ENCODE measurements at regions not wholly inside any gene's neighbourhood (a gene's known extent, or its start where the extent isn't known, plus 50 kb on each side); places are given as distances from the start of the nearest gene placed in this dataset.

- in situ Hi-C loops (cut with MboI; ENCODE audit: low sequenced_read_pairs, unreplicated experiment) = no loop called here
- no peak for DNase-seq (ENCODE audit: low spot score)
- no peak for TF ChIP-seq CTCF (IDR thresholded peaks at IDR 0.05; ENCODE audit: borderline replicate concordance, control extremely low read depth, extremely low read depth, insufficient read depth, missing control alignments)
Measured at GRCh38 chr1:239843541-239843940, 248.1 kb upstream of the FMN2 start.

- in situ Hi-C loops (cut with MboI; ENCODE audit: low sequenced_read_pairs, unreplicated experiment) = no loop called here
- no peak for DNase-seq (ENCODE audit: low spot score)
- TF ChIP-seq CTCF (IDR thresholded peaks at IDR 0.05; ENCODE audit: borderline replicate concordance, control extremely low read depth, extremely low read depth, insufficient read depth, missing control alignments) = no peak
Measured at GRCh38 chr1:239844833-239845232, 246.8 kb upstream of the FMN2 start.

- no peak for DNase-seq (ENCODE audit: low spot score)
- TF ChIP-seq CTCF (IDR thresholded peaks at IDR 0.05; ENCODE audit: borderline replicate concordance, control extremely low read depth, extremely low read depth, insufficient read depth, missing control alignments) = no peak
- in situ Hi-C loops (cut with MboI; ENCODE audit: low sequenced_read_pairs, unreplicated experiment) = no loop called here
Measured at GRCh38 chr1:239854922-239855321, 236.8 kb upstream of the FMN2 start.

GRCh38 chr1:239856067-239856466, 235.6 kb upstream of the FMN2 start:
- TF ChIP-seq CTCF (IDR thresholded peaks at IDR 0.05; ENCODE audit: borderline replicate concordance, control extremely low read depth, extremely low read depth, insufficient read depth, missing control alignments) = no peak
- DNase-seq (ENCODE audit: low spot score) = no peak
- in situ Hi-C loops (cut with MboI; ENCODE audit: low sequenced_read_pairs, unreplicated experiment) = no loop called here

- in situ Hi-C loops (cut with MboI; ENCODE audit: low sequenced_read_pairs, unreplicated experiment) = no loop called here
- DNase-seq (ENCODE audit: low spot score) = no peak
- no peak for TF ChIP-seq CTCF (IDR thresholded peaks at IDR 0.05; ENCODE audit: borderline replicate concordance, control extremely low read depth, extremely low read depth, insufficient read depth, missing control alignments)
Measured at GRCh38 chr1:239856924-239857323, 234.8 kb upstream of the FMN2 start.

- in situ Hi-C loops (cut with MboI; ENCODE audit: low sequenced_read_pairs, unreplicated experiment) = no loop called here
- TF ChIP-seq CTCF (IDR thresholded peaks at IDR 0.05; ENCODE audit: borderline replicate concordance, control extremely low read depth, extremely low read depth, insufficient read depth, missing control alignments) = no peak
- no peak for DNase-seq (ENCODE audit: low spot score)
Measured at GRCh38 chr1:239858057-239858456, 233.6 kb upstream of the FMN2 start.

GRCh38 chr1:239858529-239858928, 233.2 kb upstream of the FMN2 start:
- TF ChIP-seq CTCF (IDR thresholded peaks at IDR 0.05; ENCODE audit: borderline replicate concordance, control extremely low read depth, extremely low read depth, insufficient read depth, missing control alignments) = no peak
- in situ Hi-C loops (cut with MboI; ENCODE audit: low sequenced_read_pairs, unreplicated experiment) = no loop called here
- no peak for DNase-seq (ENCODE audit: low spot score)
